HCT116 (cell line): ENCODE measurements at regions not wholly inside any gene's neighbourhood (a gene's known extent, or its start where the extent isn't known, plus 50 kb on each side); places are given as distances from the start of the nearest gene placed in this dataset.

Experiments
- ATAC-seq: fragments of 200-7000 bp; cut with Tn5 transposase; 2 replicates; pipeline ENCODE4 v1.9.1; 2020; ENCODE audit warnings: mild to moderate bottlenecking, moderate library complexity
- BruUV-seq: library from RNA; stranded (reverse); fragments of 400-500 nt; replicated peaks from 2 replicates; lab custom pipeline; 2021; lab: Mats Ljungman, UMichigan
- CTCF ChIA-PET: fragments of 300-600 bp; sonication (Branson Sonifier 250); formaldehyde crosslinking; loops from one replicate; lab custom pipeline; 2021; ENCODE audit warnings: antibody characterized with exemption; lab: Charles Lee
- POLR2A ChIA-PET: fragments of 300-600, 350-600 bp; sonication (Branson Sonifier 250); formaldehyde crosslinking; loops from one replicate; lab custom pipeline; 2021; ENCODE audit warnings: antibody characterized with exemption; lab: Charles Lee
- RAD21 ChIA-PET, 2 experiments: fragments of 300-600 bp; sonication (Branson Sonifier 250); formaldehyde crosslinking; loops; one replicate each; lab custom pipeline; 2023; ENCODE audit warnings: low total read pairs in 2 of 2; ENCODE audit not compliant: uncharacterized antibody in 2 of 2, unreplicated experiment in 2 of 2, low non-redundant PET in 1 of 2; lab: Charles Lee
- DNase-seq: peaks from one replicate; pipeline ENCODE4 v3.0.0-alpha.2; 2010; ENCODE audit warnings: low read depth, low spot score
- H2AFZ ChIP-seq: fragments of 200-600 bp; shearing (Covaris generic), sonication (generic); 2 replicates; pipeline ENCODE4 v1.6.1; 2017; ENCODE audit warnings: low read depth, mixed run types, mixed read lengths, antibody characterized with exemption, low read length; ENCODE audit not compliant: poor library complexity, severe bottlenecking
- H3K27ac ChIP-seq: 2 replicates; pipeline ENCODE4 v1.5.1; 2012; ENCODE audit warnings: low read depth, low read length
- H3K27me3 ChIP-seq: fragments of 200-600 bp; sonication (generic); 2 replicates; pipeline ENCODE4 v1.6.1; 2016; ENCODE audit warnings: mixed run types, low read length, mixed read lengths; ENCODE audit not compliant: insufficient read depth
- H3K36me3 ChIP-seq, 2 experiments: fragments of 200-500 bp in 1 of 2; fragments of 200-600 bp in 1 of 2; sonication (Bioruptor generic) in 1 of 2; sonication (generic) in 1 of 2; 2 replicates each; pipeline versions ENCODE4 v1.5.1 to v1.6.1; 2014 to 2016; ENCODE audit warnings: low read length in 2 of 2, inconsistent platforms in 1 of 2, mixed read lengths in 1 of 2, mixed run types in 1 of 2; ENCODE audit not compliant: insufficient read depth in 2 of 2, control insufficient read depth in 1 of 2
- H3K4me1 ChIP-seq, 2 experiments: fragments of 200-600 bp in 1 of 2; sonication (generic) in 1 of 2; 2 replicates each; pipeline versions ENCODE4 v1.5.1 to v1.6.1; 2012 to 2017; ENCODE audit warnings: low read length in 2 of 2, inconsistent platforms in 1 of 2, mild to moderate bottlenecking in 1 of 2, mixed read lengths in 1 of 2, mixed run types in 1 of 2, moderate library complexity in 1 of 2; ENCODE audit not compliant: insufficient read depth in 2 of 2, control insufficient read depth in 1 of 2
- H3K4me2 ChIP-seq: fragments of 200-600 bp; sonication (generic); 2 replicates; pipeline ENCODE4 v1.6.1; 2017; ENCODE audit warnings: mixed run types, low read length, mixed read lengths
- H3K4me3 ChIP-seq, 2 experiments: fragments of 200-600 bp in 1 of 2; sonication (generic) in 1 of 2; replicated peaks in 1 of 2; 2 replicates each; pipeline ENCODE4 v1.5.1; 2011 to 2016; ENCODE audit warnings: low read length in 2 of 2, control low read depth in 1 of 2, low read depth in 1 of 2, mild to moderate bottlenecking in 1 of 2, mixed read lengths in 1 of 2, mixed run types in 1 of 2
- H3K79me2 ChIP-seq: fragments of 200-600 bp; sonication (generic); 2 replicates; pipeline ENCODE4 v1.6.1; 2017; ENCODE audit warnings: mild to moderate bottlenecking, mixed run types, low read length, moderate library complexity, mixed read lengths; ENCODE audit not compliant: insufficient read depth
- H3K9ac ChIP-seq: fragments of 200-600 bp; sonication (generic); 2 replicates; pipeline ENCODE4 v1.6.1; 2016; ENCODE audit warnings: low read length, mixed read lengths
- H3K9me2 ChIP-seq: fragments of 200-600 bp; sonication (generic), shearing (Covaris generic); 2 replicates; pipeline ENCODE4 v1.6.1; 2017; ENCODE audit warnings: mixed run types, mild to moderate bottlenecking, moderate library complexity; ENCODE audit not compliant: insufficient read depth
- H3K9me3 ChIP-seq, 2 experiments: fragments of 200-500 bp in 1 of 2; fragments of 200-600 bp in 1 of 2; sonication (Bioruptor generic) in 1 of 2; sonication (generic) in 1 of 2; 2 replicates each; pipeline ENCODE4 v1.6.1; 2014 to 2017; ENCODE audit warnings: low read length in 2 of 2, mixed read lengths in 2 of 2, inconsistent platforms in 1 of 2, low read depth in 1 of 2, mild to moderate bottlenecking in 1 of 2, mixed run types in 1 of 2, moderate library complexity in 1 of 2; ENCODE audit not compliant: control insufficient read depth in 1 of 2, insufficient read depth in 1 of 2
- H4K20me1 ChIP-seq: fragments of 200-600 bp; sonication (generic), shearing (Covaris generic); 2 replicates; pipeline ENCODE4 v1.6.1; 2017; ENCODE audit warnings: mixed run types, mild to moderate bottlenecking, moderate library complexity; ENCODE audit not compliant: insufficient read depth
- CEBPB ChIP-seq: IDR thresholded peaks from 2 replicates; pipeline ENCODE4 v1.6.1; 2012; ENCODE audit warnings: low read depth
- EZH2 ChIP-seq: fragments of 200-600 bp; sonication (generic); IDR thresholded peaks from 2 replicates; pipeline ENCODE4 v1.6.1; 2017; ENCODE audit warnings: antibody characterized with exemption, mixed run types
- EZH2phosphoT487 ChIP-seq: fragments of 200-600 bp; IDR thresholded peaks from 2 replicates; pipeline ENCODE4 v1.6.1; 2018; ENCODE audit warnings: antibody characterized with exemption, borderline replicate concordance
- POLR2AphosphoS5 ChIP-seq: IDR thresholded peaks from 2 replicates; pipeline ENCODE4 v1.6.1; 2011; ENCODE audit warnings: mild to moderate bottlenecking, low read depth, low read length, moderate library complexity
- SIN3A ChIP-seq: IDR thresholded peaks from 2 replicates; pipeline ENCODE4 v1.6.1; 2012; ENCODE audit warnings: low read depth
- TCF7L2 ChIP-seq: IDR thresholded peaks from 2 replicates; pipeline ENCODE4 v1.7.0; 2011; ENCODE audit warnings: borderline replicate concordance, inconsistent platforms; ENCODE audit not compliant: insufficient read depth, insufficient read length; ENCODE audit errors: extremely low read depth
- YY1 ChIP-seq: IDR thresholded peaks from 2 replicates; pipeline ENCODE4 v1.6.1; 2011; ENCODE audit warnings: low read length, low read depth, moderate library complexity, mild to moderate bottlenecking; ENCODE audit not compliant: insufficient replicate concordance; ENCODE audit errors: extremely low read depth
- ZBTB33 ChIP-seq: IDR thresholded peaks from 2 replicates; pipeline ENCODE4 v1.6.1; 2011; ENCODE audit warnings: mild to moderate bottlenecking, low read length, moderate library complexity; ENCODE audit not compliant: insufficient replicate concordance; ENCODE audit errors: extremely low read depth
- intact Hi-C: fragments of 100-400 bp; cut with micrococcal nuclease; formaldehyde crosslinking; loops from 2 replicates; pipeline ENCODE4 v1.10.0; 2022

GRCh38 chr14:82755923-82756322, 1222.3 kb upstream of the SEL1L start:
- Histone ChIP-seq H3K36me3 (no peaks in the 10 kb centered on the region), H3K9ac (no peak overlapping the region), H3K4me1 (no peaks in the 10 kb centered on the region), H3K4me3 (no peak overlapping the region), H3K79me2 (no peaks in the 10 kb centered on the region), H3K4me2 (no peak overlapping the region), H3K27ac (no peak overlapping the region), H4K20me1 (no peaks in the 10 kb centered on the region), H3K9me2 (no peaks in the 10 kb centered on the region), H3K27me3 (no peaks in the 10 kb centered on the region), H3K9me3 (peaks cover 0 to 26% of the 10 kb centered on the region in 2 experiments; a peak in 3 of 4 replicates), H2AFZ (no peak overlapping the region)
- RAD21 ChIA-PET = no interaction called here
- CTCF ChIA-PET = no interaction called here
- DNase-seq (no peak), ATAC-seq (no peak)
- no TSS peak for BruUV-seq
- intact Hi-C loops = no loop called here
- POLR2A ChIA-PET = no interaction called here
- no peak for TF ChIP-seq CEBPB

- no peak overlapping the region for H3K4me3 ChIP-seq
- no peak overlapping the region for H3K27ac ChIP-seq
- H2AFZ ChIP-seq = no peak overlapping the region
- ChIA-PET CTCF (no interaction called here), POLR2A (no interaction called here), RAD21 (no interaction called here)
- no peak for TF ChIP-seq SIN3A
- no peak for TF ChIP-seq ZBTB33
- no peak for TF ChIP-seq EZH2phosphoT487
- TF ChIP-seq TCF7L2 = no peak
- no peak for TF ChIP-seq EZH2
- TF ChIP-seq POLR2AphosphoS5 = no peak
- TF ChIP-seq YY1 = no peak
- no peaks in the 10 kb centered on the region for H3K36me3 ChIP-seq
- no peaks in the 10 kb centered on the region for H3K4me1 ChIP-seq
- intact Hi-C loops = no loop called here
- ATAC-seq (no peak), DNase-seq (no peak)
- H3K9me3 ChIP-seq = peaks cover 0 to 12% of the 10 kb centered on the region in 2 experiments; a peak in 3 of 4 replicates
- no peaks in the 10 kb centered on the region for H3K9me2 ChIP-seq
- H3K4me2 ChIP-seq = no peak overlapping the region
- H3K27me3 ChIP-seq = no peaks in the 10 kb centered on the region
- H4K20me1 ChIP-seq = no peaks in the 10 kb centered on the region
- BruUV-seq = no TSS peak
- H3K79me2 ChIP-seq = no peaks in the 10 kb centered on the region
- no peak overlapping the region for H3K9ac ChIP-seq
Observed at GRCh38 chr14:82757776-82758175, 1224.1 kb upstream of the SEL1L start.
